ENCODE measurements at regions not wholly inside any gene's neighbourhood (a gene's known extent, or its start where the extent isn't known, plus 50 kb on each side); places are given as distances from the start of the nearest gene placed in this dataset.

- TF ChIP-seq ARNTL (CRISPR knock-in tag; IDR thresholded peaks at IDR 0.05; ENCODE audit: borderline replicate concordance, low read depth) (no peak), PPARA (CRISPR knock-in tag; IDR thresholded peaks at IDR 0.05; ENCODE audit: borderline replicate concordance) (no peak), TCF4 (CRISPR knock-in tag; IDR thresholded peaks at IDR 0.05; ENCODE audit: borderline replicate concordance) (no peak), POU6F1 (CRISPR knock-in tag; IDR thresholded peaks at IDR 0.05; ENCODE audit: borderline replicate concordance, low read depth) (no peak), CSDC2 (CRISPR knock-in tag; IDR thresholded peaks at IDR 0.05) (no peak), CREB5 (CRISPR knock-in tag; IDR thresholded peaks at IDR 0.05; ENCODE audit: low read depth) (no peak), OSR1 (CRISPR knock-in tag; IDR thresholded peaks at IDR 0.05) (no peak), ZFP30 (CRISPR knock-in tag; IDR thresholded peaks at IDR 0.05) (no peak)
- TF ChIP-seq, protein P1, sequence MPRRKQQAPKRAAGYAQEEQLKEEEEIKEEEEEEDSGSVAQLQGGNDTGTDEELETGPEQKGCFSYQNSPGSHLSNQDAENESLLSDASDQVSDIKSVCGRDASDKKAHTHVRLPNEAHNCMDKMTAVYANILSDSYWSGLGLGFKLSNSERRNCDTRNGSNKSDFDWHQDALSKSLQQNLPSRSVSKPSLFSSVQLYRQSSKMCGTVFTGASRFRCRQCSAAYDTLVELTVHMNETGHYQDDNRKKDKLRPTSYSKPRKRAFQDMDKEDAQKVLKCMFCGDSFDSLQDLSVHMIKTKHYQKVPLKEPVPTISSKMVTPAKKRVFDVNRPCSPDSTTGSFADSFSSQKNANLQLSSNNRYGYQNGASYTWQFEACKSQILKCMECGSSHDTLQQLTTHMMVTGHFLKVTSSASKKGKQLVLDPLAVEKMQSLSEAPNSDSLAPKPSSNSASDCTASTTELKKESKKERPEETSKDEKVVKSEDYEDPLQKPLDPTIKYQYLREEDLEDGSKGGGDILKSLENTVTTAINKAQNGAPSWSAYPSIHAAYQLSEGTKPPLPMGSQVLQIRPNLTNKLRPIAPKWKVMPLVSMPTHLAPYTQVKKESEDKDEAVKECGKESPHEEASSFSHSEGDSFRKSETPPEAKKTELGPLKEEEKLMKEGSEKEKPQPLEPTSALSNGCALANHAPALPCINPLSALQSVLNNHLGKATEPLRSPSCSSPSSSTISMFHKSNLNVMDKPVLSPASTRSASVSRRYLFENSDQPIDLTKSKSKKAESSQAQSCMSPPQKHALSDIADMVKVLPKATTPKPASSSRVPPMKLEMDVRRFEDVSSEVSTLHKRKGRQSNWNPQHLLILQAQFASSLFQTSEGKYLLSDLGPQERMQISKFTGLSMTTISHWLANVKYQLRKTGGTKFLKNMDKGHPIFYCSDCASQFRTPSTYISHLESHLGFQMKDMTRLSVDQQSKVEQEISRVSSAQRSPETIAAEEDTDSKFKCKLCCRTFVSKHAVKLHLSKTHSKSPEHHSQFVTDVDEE (CRISPR knock-in tag; IDR thresholded peaks at IDR 0.05) = no peak
Measured at GRCh38 chr2:538646-539045, 138.6 kb downstream of the TMEM18 start.
